ENCODE measurements at regions not wholly inside any gene's neighbourhood (a gene's known extent, or its start where the extent isn't known, plus 50 kb on each side); places are given as distances from the start of the nearest gene placed in this dataset.

- ATAC-seq, result no peak
- TF ChIP-seq ARNTL (CRISPR knock-in tag; IDR thresholded peaks at IDR 0.05; ENCODE audit: borderline replicate concordance, low read depth) (no peak), ESRRG (CRISPR knock-in tag; IDR thresholded peaks at IDR 0.05) (no peak), ISL1 (CRISPR knock-in tag; IDR thresholded peaks at IDR 0.05) (no peak), OSR1 (CRISPR knock-in tag; IDR thresholded peaks at IDR 0.05) (no peak), CSDC2 (CRISPR knock-in tag; IDR thresholded peaks at IDR 0.05) (no peak), CSRNP3 (CRISPR knock-in tag; IDR thresholded peaks at IDR 0.05) (no peak), CREB5 (CRISPR knock-in tag; IDR thresholded peaks at IDR 0.05; ENCODE audit: low read depth) (no peak), ZC3H10 (CRISPR knock-in tag; IDR thresholded peaks at IDR 0.05) (no peak), TCF4 (CRISPR knock-in tag; IDR thresholded peaks at IDR 0.05; ENCODE audit: borderline replicate concordance) (no peak), PPARA (CRISPR knock-in tag; IDR thresholded peaks at IDR 0.05; ENCODE audit: borderline replicate concordance) (no peak), ZNF565 (CRISPR knock-in tag; conservative IDR thresholded peaks at IDR 0.05; ENCODE audit: low read depth) (no peak), POU6F1 (CRISPR knock-in tag; IDR thresholded peaks at IDR 0.05; ENCODE audit: borderline replicate concordance, low read depth) (no peak), TOX (CRISPR knock-in tag; IDR thresholded peaks at IDR 0.05; ENCODE audit: borderline replicate concordance) (no peak), GLIS3 (CRISPR knock-in tag; IDR thresholded peaks at IDR 0.05) (no peak), ZFP3 (CRISPR knock-in tag; IDR thresholded peaks at IDR 0.05) (no peak), ZNF70 (CRISPR knock-in tag; IDR thresholded peaks at IDR 0.05) (no peak), ZFP30 (CRISPR knock-in tag; IDR thresholded peaks at IDR 0.05) (no peak), SNAI2 (CRISPR knock-in tag; IDR thresholded peaks at IDR 0.05) (no peak), TSHZ2 (CRISPR knock-in tag; IDR thresholded peaks at IDR 0.05) (no peak), ZNF8 (CRISPR knock-in tag; IDR thresholded peaks at IDR 0.05) (no peak)
Observed at GRCh38 chr2:59391896-59392295, 1150.8 kb upstream of the FANCL start.

- ATAC-seq, result no peak
- TF ChIP-seq ZFP3 (CRISPR knock-in tag; IDR thresholded peaks at IDR 0.05), result no peak
- no peak for TF ChIP-seq OSR1 (CRISPR knock-in tag; IDR thresholded peaks at IDR 0.05)
- TF ChIP-seq GLIS3 (CRISPR knock-in tag; IDR thresholded peaks at IDR 0.05), result no peak
- TF ChIP-seq ZNF8 (CRISPR knock-in tag; IDR thresholded peaks at IDR 0.05), result no peak
- no peak for TF ChIP-seq POU6F1 (CRISPR knock-in tag; IDR thresholded peaks at IDR 0.05; ENCODE audit: borderline replicate concordance, low read depth)
- TF ChIP-seq RARB (CRISPR knock-in tag; IDR thresholded peaks at IDR 0.05), result no peak
- no peak for TF ChIP-seq TOX (CRISPR knock-in tag; IDR thresholded peaks at IDR 0.05; ENCODE audit: borderline replicate concordance)
- TF ChIP-seq CSRNP3 (CRISPR knock-in tag; IDR thresholded peaks at IDR 0.05), result no peak
- no peak for TF ChIP-seq PATZ1 (CRISPR knock-in tag; IDR thresholded peaks at IDR 0.05; ENCODE audit: borderline replicate concordance)
- TF ChIP-seq TSHZ2 (CRISPR knock-in tag; IDR thresholded peaks at IDR 0.05), result no peak
- TF ChIP-seq ZC3H10 (CRISPR knock-in tag; IDR thresholded peaks at IDR 0.05), result no peak
- no peak for TF ChIP-seq ISL1 (CRISPR knock-in tag; IDR thresholded peaks at IDR 0.05)
Observed at GRCh38 chr2:59390581-59390980, 1149.5 kb upstream of the FANCL start.
